ENCODE measurements at regions not wholly inside any gene's neighbourhood (a gene's known extent, or its start where the extent isn't known, plus 50 kb on each side); places are given as distances from the start of the nearest gene placed in this dataset.

DNA sequence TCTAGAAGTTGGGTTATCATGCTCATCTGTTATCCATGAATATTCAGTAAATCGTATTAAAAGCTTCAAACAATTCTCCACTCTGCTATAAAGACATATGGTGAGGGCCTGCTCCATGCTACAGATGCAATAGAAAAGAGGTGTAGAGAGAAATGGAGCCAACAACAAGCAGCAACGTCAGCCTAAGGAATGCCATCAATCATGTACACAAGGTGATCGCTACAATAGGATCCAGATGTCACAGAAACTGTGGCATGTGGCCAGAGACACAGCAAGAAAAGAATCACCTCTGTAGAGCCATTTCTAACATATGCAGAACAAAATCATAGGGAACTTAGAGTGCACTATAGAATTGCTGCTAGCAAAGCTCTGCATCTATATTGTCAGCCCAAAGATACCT, 1188.1 kb downstream of the PCDH7 start:
- 72% methylated on average over 2 of the region's 3 CpGs for WGBS (ENCODE audit: insufficient coverage)
- no peak for ATAC-seq
- H3K4me1 ChIP-seq (ENCODE audit: control insufficient read depth, insufficient read depth, low read length) = no peaks in the 10 kb centered on the region
- H3K36me3 ChIP-seq (ENCODE audit: control insufficient read depth, insufficient read depth, low read length) = no peaks in the 10 kb centered on the region
- no peak overlapping the region for H3K27ac Mint-ChIP-seq
- no peaks in the 10 kb centered on the region for H3K27me3 ChIP-seq (ENCODE audit: control insufficient read depth, insufficient read depth, low read length)
- no peak overlapping the region for H3K27ac ChIP-seq (ENCODE audit: low read length)
- intact Hi-C loops (cut with micrococcal nuclease) = no loop called here
- no peak overlapping the region for H3K4me3 ChIP-seq (ENCODE audit: low read length)
- TF ChIP-seq, protein P1, sequence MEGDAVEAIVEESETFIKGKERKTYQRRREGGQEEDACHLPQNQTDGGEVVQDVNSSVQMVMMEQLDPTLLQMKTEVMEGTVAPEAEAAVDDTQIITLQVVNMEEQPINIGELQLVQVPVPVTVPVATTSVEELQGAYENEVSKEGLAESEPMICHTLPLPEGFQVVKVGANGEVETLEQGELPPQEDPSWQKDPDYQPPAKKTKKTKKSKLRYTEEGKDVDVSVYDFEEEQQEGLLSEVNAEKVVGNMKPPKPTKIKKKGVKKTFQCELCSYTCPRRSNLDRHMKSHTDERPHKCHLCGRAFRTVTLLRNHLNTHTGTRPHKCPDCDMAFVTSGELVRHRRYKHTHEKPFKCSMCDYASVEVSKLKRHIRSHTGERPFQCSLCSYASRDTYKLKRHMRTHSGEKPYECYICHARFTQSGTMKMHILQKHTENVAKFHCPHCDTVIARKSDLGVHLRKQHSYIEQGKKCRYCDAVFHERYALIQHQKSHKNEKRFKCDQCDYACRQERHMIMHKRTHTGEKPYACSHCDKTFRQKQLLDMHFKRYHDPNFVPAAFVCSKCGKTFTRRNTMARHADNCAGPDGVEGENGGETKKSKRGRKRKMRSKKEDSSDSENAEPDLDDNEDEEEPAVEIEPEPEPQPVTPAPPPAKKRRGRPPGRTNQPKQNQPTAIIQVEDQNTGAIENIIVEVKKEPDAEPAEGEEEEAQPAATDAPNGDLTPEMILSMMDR (IDR thresholded peaks at IDR 0.05) = no peak
- DNase-seq = no peak
- H3K4me1 Mint-ChIP-seq = no peaks in the 10 kb centered on the region
- H3K4me3 Mint-ChIP-seq = no peak overlapping the region
- H3K27me3 Mint-ChIP-seq (ENCODE audit: low read depth in 2 of 2) = no peaks in the 10 kb centered on the region
- H3K9me3 ChIP-seq (ENCODE audit: control insufficient read depth, insufficient read depth, low read length) = peaks cover 9% of the 10 kb centered on the region
- H3K9me3 Mint-ChIP-seq = peaks cover 14 to 15% of the 10 kb centered on the region in 2 donors
- peaks cover 13% of the 10 kb centered on the region for H3K36me3 Mint-ChIP-seq

DNA sequence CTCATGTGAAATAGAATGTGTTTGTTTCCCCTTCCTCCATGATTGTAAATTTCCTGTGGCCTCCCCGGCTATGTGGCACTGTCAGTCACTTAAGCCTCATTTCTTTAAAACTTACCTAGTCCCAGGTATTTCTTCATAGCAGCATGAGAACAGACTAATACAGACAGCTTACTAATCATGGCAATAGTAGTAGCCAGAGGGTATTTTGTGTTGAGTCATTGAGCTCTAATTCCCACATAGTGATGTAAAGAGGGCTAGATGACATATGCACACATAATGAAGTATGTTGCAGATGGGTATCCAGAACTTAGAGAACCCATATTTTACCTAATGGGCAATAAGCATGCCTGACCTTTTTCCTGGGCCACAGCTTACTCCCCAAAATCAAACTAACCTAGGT, 1197.2 kb downstream of the PCDH7 start:
- Histone ChIP-seq H3K4me3 (ENCODE audit: low read length) (no peak overlapping the region), H3K9me3 (ENCODE audit: control insufficient read depth, insufficient read depth, low read length) (peaks cover 2% of the 10 kb centered on the region), H3K27me3 (ENCODE audit: control insufficient read depth, insufficient read depth, low read length) (no peaks in the 10 kb centered on the region), H3K36me3 (ENCODE audit: control insufficient read depth, insufficient read depth, low read length) (no peaks in the 10 kb centered on the region), H3K27ac (ENCODE audit: low read length) (no peak overlapping the region), H3K4me1 (ENCODE audit: control insufficient read depth, insufficient read depth, low read length) (no peaks in the 10 kb centered on the region)
- intact Hi-C loops (cut with micrococcal nuclease) = no loop called here
- peaks cover 10 to 13% of the 10 kb centered on the region in 2 donors for H3K9me3 Mint-ChIP-seq
- ATAC-seq (no peak), DNase-seq (no peak)
- H3K36me3 Mint-ChIP-seq = no peaks in the 10 kb centered on the region
- H3K27me3 Mint-ChIP-seq (ENCODE audit: low read depth in 2 of 2) = no peaks in the 10 kb centered on the region
- WGBS (ENCODE audit: insufficient coverage) = 67% methylated on average over 1 of the region's 1 CpG
- TF ChIP-seq, protein P1 (IDR thresholded peaks at IDR 0.05) = no peak
- H3K4me1 Mint-ChIP-seq = no peaks in the 10 kb centered on the region
- no peak overlapping the region for H3K27ac Mint-ChIP-seq
- H3K4me3 Mint-ChIP-seq = no peak overlapping the region

DNA sequence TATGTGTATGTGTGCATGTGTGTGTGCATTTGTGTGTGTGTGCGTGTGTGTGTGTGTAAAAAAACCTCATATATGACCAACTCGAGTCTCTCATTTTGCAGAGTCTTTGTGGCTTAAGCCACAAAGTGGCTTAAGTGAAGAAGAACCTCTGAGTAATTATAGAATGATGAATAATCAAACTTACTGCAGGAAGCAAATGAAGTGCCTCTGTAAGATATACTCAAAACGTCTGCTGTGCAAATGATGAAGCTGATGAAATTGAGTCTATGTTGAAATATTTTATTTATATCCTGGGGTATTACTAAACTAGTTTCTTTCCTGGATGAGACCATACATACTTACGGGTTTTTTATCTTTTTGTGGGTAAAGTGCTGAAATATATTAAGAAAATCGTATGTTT, 1198.7 kb downstream of the PCDH7 start:
- no peak overlapping the region for H3K4me3 ChIP-seq (ENCODE audit: low read length)
- Mint-ChIP-seq H3K4me1 (no peaks in the 10 kb centered on the region), H3K27me3 (ENCODE audit: low read depth in 2 of 2) (no peaks in the 10 kb centered on the region), H3K36me3 (no peaks in the 10 kb centered on the region), H3K27ac (no peak overlapping the region), H3K4me3 (no peak overlapping the region), H3K9me3 (peaks cover 7 to 13% of the 10 kb centered on the region in 2 donors)
- no peaks in the 10 kb centered on the region for H3K36me3 ChIP-seq (ENCODE audit: control insufficient read depth, insufficient read depth, low read length)
- no peak overlapping the region for H3K27ac ChIP-seq (ENCODE audit: low read length)
- TF ChIP-seq, protein P1 (IDR thresholded peaks at IDR 0.05) = no peak
- WGBS (ENCODE audit: insufficient coverage) = 47% methylated on average over 3 of the region's 5 CpGs
- H3K27me3 ChIP-seq (ENCODE audit: control insufficient read depth, insufficient read depth, low read length) = no peaks in the 10 kb centered on the region
- DNase-seq (no peak), ATAC-seq (no peak)
- peaks cover 5% of the 10 kb centered on the region for H3K9me3 ChIP-seq (ENCODE audit: control insufficient read depth, insufficient read depth, low read length)
- intact Hi-C loops (cut with micrococcal nuclease) = no loop called here
- H3K4me1 ChIP-seq (ENCODE audit: control insufficient read depth, insufficient read depth, low read length) = no peaks in the 10 kb centered on the region

DNA sequence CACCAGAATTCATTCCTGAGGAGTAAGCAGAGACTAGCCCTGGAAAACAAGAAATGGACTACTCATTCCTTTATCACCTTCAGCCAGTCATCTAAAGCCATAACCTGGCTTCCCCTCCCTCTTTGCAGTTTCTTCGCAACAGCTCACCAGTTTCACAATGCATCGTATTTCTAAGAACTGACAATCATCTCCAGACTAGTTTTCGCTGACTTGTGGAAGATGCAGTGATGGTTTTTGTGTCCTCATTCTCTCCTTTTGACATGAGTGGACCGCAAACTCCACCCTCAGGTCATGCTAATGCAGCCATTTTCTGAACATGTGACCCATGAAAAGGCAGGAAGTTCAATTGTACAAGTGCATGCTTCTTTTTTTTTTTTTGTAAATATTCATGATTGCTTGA, 1203.5 kb downstream of the PCDH7 start:
- TF ChIP-seq, protein P1 (IDR thresholded peaks at IDR 0.05) = no peak
- H3K4me1 ChIP-seq (ENCODE audit: control insufficient read depth, insufficient read depth, low read length) = no peaks in the 10 kb centered on the region
- H3K36me3 Mint-ChIP-seq = no peaks in the 10 kb centered on the region
- H3K4me3 ChIP-seq (ENCODE audit: low read length) = no peak overlapping the region
- no peaks in the 10 kb centered on the region for H3K36me3 ChIP-seq (ENCODE audit: control insufficient read depth, insufficient read depth, low read length)
- H3K4me1 Mint-ChIP-seq = no peaks in the 10 kb centered on the region
- peaks cover 4 to 7% of the 10 kb centered on the region in 2 donors for H3K9me3 Mint-ChIP-seq
- H3K27ac ChIP-seq (ENCODE audit: low read length) = no peak overlapping the region
- H3K27me3 Mint-ChIP-seq (ENCODE audit: low read depth in 2 of 2) = no peaks in the 10 kb centered on the region
- 87% methylated on average over 4 of the region's 4 CpGs for WGBS (ENCODE audit: insufficient coverage)
- no peak overlapping the region for H3K4me3 Mint-ChIP-seq
- H3K27ac Mint-ChIP-seq = no peak overlapping the region
- no peak for ATAC-seq
- DNase-seq = no peak
- intact Hi-C loops (cut with micrococcal nuclease) = no loop called here
- peaks cover 8% of the 10 kb centered on the region for H3K9me3 ChIP-seq (ENCODE audit: control insufficient read depth, insufficient read depth, low read length)
- no peaks in the 10 kb centered on the region for H3K27me3 ChIP-seq (ENCODE audit: control insufficient read depth, insufficient read depth, low read length)

All from natural killer cell (primary cell).